Head of caudate nucleus (tissue), 42 donors: ENCODE measurements at regions not wholly inside any gene's neighbourhood (a gene's known extent, or its start where the extent isn't known, plus 50 kb on each side); places are given as distances from the start of the nearest gene placed in this dataset.
"Not testable (repeated sequence)": the region's sequence is repeated elsewhere in the genome, so short reads cannot be mapped to it uniquely, and the experiment has no call there.

ENCODE experiments used
- DNase-seq, 42 donors: peaks; one replicate each; pipeline versions ENCODE4 v3.0.0 to v3.0.0-alpha.2; 2020 to 2021; ENCODE audit warnings: mixed read lengths in 7 of 42
- intact Hi-C: fragments of 100-400 bp; cut with DNase I; formaldehyde crosslinking; loops from one replicate; pipeline ENCODE4 v1.15.0; 2022

DNA sequence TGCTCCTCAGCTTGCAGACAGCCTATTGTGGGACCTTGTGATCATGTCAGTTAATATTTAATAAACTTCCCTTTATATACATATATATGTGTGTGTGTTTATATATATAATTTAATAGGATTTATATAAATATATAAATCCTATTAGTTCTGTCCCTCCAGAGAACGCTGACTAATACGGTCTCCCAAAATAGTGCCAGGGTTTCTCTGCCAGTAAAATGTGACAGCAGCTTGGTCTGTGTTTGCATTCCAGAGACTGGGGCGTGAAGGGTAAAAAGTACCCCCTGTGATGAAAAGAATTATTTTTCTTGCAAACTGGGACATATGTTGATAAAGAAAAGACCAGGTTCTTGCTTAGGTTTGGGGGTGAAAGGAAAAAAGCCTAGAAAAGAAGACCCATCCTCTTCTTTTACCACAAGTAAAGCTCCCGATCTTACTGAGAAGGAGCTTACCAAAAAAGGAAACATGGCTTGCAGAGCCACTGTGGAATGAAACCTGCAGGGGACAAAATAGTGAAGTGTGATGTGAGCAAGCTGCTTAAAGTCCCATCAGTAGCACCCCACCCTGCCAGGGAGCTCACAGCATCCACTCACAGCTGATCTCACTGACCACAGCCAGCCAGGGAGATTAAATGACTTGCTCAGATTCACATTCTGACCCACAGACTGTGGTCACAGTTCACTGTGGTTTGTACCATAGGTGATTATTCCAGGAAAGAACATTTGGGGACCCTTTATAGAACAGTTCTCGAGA, 110.9 kb upstream of the RMP24 start:
- intact Hi-C loops: no loop called here
- no peak for DNase-seq

DNA sequence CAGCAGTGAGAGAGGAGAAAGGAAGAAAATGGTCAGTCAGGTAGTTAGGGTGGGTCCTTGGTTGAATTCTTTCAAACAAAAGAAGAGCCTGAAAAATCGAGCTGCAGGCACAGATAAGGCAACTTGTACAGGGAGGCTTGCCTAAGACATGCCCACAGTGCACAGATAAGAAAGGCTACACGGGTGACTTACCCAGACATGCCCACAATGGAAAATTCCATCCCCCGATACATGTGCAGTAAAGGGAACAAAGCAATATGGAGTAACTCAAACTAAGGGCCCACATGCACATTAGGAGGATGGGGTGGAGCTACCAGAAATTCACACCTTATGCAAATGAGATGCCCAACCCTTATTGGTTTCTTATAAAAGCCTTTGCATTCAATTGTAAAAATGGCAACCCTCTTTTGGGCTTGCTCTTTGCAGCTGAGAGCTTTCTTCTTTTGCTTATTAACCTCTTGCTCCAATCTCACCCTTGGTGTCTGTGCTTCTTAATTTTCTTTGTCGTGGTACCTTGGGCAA, 110.3 kb upstream of the RMP24 start:
- no peak for DNase-seq
- intact Hi-C loops: no loop called here

DNA sequence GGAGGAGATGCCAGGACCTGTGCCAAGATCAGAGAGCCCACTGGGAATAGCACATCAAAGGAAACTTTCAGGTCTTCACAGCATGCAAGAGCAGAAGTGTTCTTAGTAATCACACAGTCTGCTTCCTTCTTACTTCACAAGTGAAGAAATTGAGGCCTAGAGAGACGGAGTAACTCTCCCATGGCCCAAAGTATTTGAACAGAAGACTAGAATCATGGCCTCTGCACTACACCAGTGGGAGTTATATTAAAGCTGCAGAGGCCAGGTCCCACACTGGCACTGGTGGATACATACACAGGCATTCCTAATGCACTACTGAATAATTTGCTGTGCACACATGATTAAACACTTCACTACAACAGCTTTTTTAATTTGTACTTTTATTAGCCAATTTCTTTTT, 107.6 kb upstream of the RMP24 start:
- intact Hi-C loops: no loop called here
- peak in 1 of 42 donors; percentile 3 for DNase-seq

DNA sequence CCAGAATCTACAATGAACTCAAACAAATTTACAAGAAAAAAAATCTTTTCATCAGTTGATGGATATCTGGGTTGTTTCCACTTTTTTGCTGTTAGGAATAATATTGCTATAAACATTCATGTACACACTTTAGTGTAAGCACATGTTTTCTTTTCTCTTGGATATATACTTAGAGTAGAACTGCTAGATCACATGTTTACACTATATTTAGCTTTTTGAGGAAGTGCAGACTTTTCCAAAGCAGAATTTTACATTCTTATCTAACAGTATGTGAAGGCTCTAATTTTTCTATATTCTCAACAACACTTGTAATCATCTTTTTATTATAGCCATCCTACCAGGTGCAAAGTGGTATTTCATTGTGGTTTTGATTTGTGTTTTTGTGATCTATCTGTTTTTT, 103.6 kb upstream of the RMP24 start:
- DNase-seq: no peak
- intact Hi-C loops: no loop called here

DNA sequence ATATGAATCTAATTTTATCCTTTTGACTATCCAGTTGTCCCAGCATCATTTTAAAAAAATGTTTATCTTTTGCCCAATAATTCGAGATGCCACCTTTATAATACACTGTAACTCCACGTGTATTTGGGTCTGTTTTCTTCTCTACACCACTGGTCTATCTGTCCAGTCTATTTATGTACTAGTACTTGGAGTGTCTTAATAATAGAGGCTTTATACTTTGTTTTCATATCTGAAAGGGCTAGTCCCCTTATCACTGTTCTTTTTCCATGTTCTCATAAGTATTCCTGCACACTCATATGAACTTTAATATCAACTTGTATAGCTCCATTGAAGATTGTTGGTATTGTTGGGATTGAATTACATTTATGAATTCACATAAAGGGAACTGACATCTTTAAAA, 101.1 kb upstream of the RMP24 start:
- intact Hi-C loops: no loop called here
- no peak for DNase-seq

DNA sequence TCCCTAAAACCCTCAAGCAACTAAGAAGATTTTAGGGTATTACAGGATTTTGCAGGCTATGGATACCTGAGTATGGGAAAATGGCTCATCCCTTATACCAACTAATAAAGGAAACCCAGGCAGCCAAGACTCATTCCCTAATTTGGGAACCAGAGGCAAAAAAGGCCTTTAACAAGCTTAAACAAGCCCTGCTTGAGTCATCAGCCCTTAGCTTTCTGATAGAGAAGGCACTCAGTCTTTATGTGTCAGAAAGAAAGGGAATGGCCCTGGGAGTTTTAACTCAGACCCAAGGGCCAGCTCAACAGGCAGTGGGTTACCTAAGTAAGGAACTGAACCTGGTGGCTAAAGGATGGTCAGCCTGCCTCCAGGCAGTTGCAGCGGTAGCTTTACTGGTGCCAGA, 96.9 kb upstream of the RMP24 start:
- DNase-seq: no peak
- intact Hi-C loops: no loop called here

DNA sequence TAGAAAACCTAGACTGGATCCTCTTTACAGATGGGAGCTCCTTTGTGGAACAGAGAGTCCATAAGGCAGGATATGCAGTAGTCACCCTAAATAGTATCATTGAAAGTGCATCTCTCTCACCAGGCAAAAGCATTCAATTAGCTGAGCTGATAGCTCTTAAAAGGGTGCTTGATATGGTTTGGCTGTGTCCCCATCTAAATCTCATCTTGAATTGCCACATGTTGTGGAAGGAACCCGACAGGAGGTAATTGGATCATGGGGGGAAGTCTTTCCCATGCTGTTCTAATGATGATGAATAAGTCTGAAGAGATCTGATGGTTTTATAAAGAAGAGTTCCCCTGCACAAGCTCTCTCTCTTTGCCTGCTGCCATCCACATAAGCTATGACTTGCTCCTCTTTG, 96.2 kb upstream of the RMP24 start:
- intact Hi-C loops: no loop called here
- DNase-seq: no peak

DNA sequence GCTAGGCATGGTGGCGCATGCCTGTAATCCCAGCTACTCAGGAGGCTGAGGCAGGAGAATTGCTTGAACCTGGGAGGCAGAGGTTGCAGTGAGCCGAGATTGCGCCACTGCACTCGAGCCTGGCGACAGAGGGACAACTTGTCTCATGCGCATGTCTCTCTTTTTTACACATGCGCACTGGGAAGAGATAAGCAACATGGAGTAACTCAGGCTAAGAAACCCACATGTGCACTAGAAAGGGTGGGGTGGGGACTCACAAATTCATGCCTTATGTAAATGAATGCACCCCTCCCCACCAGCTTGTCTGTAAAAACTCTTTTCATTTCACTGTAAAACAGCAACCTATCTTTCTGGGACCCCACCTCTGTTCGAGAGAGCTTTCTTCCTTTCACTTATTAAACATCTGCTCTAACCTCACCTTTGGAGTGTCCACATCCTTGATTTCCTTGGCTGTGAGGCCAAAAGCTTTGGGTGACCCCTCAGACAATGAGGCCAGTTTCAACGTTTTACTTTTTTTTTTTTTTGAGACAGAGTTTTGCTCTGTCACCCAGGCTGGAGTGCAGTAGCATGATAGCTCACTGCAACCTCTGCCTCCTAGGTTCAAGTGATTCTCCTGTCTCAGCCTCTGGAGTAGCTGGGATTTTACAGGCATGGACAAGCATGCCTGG, 91.6 kb upstream of the RMP24 start:
- intact Hi-C loops: no loop called here
- DNase-seq: no peak

DNA sequence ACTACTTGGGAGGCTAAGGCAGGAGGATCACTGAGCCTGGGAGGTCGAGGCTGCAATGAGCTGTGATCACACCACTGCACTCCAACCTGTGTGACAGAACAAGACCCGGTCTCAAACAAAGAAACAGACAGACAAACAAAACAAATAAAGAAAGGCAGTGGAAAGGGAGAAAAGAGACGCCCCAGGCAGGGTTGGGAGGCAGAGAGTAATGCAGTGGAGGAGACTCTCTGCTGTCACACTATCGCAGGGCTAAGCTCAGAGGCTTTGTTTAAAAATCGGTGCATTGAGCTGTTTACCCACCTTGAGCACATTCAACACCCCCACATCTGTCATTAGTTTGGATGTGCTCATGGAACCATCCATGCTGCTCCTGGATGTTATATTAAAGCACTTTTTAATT, 84.2 kb upstream of the RMP24 start:
- intact Hi-C loops: no loop called here
- DNase-seq: peak in 1 of 42 donors; percentile 18

DNA sequence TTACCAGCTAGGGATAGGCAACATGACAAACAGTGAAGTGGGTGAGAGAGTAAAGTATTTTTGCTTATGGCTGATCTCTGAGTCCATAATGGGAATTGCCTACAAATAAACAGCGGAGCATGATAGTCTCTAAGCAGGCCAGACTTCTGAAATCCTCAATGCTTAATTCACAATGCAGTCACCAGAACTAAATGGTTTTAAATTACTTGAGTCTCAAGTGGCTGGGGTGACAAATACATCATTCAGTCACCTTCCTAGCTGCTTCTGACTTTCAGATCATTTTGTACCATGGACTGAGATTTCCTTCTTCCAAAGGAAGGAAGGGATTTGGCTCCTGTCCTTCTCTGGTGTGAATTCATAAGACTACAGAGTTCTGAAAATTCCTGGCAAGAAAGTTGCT, 82.8 kb upstream of the RMP24 start:
- DNase-seq: no peak
- intact Hi-C loops: no loop called here

DNA sequence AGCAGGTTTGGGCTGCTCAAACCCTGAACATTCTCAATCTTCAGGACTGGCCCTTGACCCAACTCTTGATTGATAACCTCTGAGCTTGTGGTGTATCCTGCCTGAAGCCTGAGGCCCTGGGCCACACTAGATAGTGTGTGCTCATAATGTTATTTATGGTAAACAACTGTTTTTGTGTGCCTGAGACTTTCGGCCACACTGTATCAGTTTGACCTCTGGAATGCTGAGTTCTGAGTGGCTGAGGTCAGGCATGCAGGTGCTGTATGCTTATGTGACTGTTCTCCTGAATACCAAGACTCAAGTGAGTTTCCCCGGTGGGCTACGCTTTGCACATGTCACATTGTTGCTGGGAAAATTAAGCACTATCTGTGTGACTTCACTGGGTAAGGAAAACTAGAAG, 82.2 kb upstream of the RMP24 start:
- intact Hi-C loops: no loop called here
- DNase-seq: no peak

DNA sequence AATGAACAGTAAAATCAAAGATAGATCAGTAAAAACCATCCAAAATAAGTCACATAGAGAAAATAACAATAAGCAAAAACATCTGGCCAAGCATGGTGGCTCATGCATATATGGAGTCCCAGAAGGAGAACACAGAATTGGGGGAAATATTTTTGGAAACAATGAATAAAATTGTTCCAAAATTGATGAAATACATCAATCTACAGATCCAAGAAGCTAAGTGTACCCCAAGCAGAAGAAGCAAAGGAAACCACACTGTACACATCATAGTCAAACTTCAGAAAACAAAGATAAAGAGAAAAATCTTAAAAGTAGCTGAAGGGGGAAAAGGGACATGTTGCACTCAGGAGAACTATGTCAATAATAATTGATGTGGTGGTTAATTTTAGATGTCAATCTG, 80.4 kb upstream of the RMP24 start:
- DNase-seq: no peak
- intact Hi-C loops: no loop called here

DNA sequence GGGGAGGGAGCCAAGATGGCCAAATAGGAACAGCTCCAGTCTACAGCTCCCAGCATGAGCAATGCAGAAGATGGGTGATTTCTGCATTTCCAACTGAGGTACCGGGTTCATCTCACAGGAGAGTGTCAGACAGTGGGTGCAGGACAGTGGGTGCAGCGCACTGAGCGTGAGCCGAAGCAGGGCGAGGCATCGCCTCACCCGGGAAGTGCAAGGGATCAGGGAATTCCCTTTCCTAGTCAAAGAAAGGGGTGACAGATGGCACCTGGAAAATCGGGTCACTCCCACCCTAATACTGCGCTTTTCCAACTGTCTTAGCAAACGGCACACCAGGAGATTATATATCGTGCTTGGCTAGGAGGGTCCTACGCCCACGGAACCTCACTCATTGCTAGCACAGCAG, 75.0 kb upstream of the RMP24 start:
- DNase-seq, intact Hi-C loops: not testable (repeated sequence)

DNA sequence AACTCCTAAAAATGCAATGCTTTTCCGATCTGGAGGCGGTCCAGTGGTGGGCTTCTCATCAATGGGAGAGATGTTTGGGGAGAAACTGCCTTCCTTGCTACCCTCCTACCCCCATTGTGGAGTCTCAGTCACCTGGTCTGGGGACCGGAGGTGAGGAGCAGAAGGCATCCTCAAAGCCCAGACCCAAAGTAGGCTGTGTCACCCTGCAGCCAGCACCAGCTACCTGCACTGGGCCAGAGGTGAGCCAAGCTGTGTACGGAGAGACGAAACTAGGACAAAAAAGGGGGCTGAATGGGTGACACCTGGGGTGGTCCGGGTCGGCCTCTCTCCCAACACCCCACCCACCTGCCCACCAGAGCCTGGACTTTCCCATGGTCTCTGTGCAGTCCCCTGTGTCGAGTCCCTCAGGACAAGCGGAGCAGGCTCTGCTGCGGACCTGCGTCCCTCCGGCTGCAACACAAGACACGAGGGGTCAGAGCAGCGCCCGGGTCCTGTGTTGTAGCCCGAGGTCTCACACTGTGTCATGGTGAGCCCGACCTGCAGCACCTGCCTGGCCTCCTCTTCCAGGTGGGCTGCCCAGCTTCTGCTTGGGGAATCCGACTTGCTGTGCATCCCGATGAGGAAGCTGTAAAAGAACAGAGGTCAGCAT, 68.0 kb upstream of the RMP24 start:
- DNase-seq: no peak
- intact Hi-C loops: no loop called here

DNA sequence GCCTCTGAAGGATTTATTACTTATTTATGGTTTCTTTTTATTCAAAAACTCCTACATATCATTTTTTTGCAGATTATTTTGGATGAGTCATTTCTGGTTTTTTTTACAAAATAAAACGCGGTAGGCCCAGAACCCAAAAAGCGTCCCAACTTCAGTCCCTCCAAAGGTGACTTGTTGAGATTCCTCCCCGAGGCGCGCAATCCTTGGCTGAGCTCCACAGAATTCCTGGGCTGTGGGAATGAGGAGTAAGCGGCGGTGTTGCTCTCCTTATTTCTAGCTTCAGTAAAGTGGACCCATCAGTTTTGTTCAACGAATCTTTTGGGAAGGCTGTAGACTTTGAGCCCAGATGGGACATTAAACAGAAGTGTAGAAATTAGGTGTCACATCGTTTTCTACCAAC, 67.0 kb upstream of the RMP24 start:
- intact Hi-C loops: no loop called here
- no peak for DNase-seq

DNA sequence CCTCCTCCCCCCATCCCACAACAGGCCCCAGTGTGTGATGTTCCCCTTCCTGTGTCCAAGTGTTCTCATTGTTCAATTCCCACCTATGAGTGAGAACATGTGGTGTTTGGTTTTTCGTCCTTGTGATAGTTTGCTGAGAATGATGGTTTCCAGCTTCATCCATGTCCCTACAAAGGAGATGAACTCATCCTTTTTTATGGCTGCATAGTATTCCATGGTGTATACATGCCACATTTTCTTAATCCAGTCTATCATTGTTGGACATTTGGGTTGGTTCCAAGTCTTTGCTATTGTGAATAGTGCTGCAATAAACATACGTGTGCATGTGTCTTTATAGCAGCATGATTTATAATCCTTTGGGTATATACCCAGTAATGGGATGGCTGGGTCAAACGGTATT, 66.2 kb upstream of the RMP24 start:
- intact Hi-C loops: not testable (repeated sequence)

DNA sequence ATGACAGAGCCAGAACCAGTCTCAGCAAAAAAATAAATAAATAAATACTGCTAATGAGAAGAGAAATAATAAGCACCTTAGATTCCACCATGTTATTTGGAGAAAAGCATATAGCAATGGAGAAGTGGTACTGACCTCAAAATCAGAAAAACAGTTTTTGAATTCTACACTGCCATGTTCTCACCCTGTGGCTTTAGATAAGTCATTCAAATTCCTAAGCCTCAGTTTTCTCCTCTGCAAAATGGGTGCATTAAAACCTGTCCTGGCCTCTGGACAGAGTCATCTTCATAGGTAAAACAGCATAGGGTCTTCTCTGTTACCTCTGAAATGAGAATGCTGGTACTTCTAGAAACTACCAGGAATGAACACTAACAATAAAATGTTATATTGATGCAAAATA, 62.2 kb upstream of the RMP24 start:
- intact Hi-C loops: no loop called here
- DNase-seq: no peak

More for the DNA sequence above, 66.2 kb upstream of the RMP24 start:
- not testable (repeated sequence) for DNase-seq

DNA sequence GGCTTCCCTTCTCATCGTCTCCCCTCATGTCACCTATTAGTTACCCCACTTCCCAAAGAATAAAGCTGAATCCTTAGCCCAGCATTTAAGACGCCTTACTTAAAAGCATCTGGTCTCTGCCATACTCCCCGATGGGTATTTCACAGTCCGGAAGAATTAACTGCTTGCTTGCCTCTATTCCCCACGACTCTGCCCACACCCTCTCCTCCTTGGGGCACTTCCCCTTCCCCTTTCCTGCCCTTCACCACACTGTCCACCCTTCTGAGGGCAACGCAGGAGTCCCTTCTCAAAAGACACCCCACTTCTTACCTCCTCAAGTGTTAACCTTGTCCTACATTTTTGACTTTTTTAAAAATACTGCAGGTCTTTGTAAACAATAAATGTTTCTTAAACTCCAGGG, 60.1 kb upstream of the RMP24 start:
- no peak for DNase-seq

DNA sequence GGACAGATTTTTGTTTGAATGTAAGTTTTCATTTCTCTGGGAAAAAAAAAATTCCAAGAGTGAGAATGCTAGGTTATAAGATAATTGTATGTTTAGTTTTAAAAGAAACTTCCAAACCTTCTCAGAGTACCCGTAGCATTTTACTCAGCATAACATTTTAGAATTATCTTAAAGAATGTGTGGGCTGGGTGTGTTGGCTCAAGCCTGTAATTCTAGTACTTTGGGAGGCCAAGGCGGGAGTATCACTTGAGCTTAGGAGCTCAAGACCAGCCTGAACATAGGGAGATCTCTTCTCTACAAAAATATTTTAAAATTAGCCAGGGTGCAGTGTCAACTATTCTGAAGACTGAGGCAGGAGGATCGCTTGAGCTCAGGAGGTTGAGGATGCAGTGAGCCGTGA, 57.4 kb upstream of the RMP24 start:
- DNase-seq: no peak
- intact Hi-C loops: no loop called here

More for the DNA sequence above, 60.1 kb upstream of the RMP24 start:
- intact Hi-C loops: no loop called here

DNA sequence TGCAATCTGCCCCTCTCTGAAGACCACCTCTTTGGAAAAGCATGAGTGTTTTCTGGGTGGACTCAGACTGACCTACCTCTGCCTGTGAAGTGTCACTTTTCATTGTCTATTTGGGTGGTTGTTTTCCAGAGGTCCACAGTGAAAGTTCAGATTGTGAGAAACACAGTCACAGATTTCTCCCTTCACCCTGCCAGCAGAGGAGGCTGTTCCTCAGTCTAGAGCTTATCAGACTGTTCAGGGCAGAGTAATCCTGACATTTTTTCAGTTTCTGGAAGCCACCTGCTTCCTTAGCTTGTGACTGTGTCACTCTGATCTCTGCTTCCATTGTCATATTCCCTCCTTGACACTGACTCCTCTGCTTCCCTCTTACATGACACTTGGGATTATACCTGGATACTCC, 55.4 kb upstream of the RMP24 start:
- intact Hi-C loops: no loop called here
- no peak for DNase-seq
